ENCODE measurements at regions not wholly inside any gene's neighbourhood (a gene's known extent, or its start where the extent isn't known, plus 50 kb on each side); places are given as distances from the start of the nearest gene placed in this dataset.

DNA sequence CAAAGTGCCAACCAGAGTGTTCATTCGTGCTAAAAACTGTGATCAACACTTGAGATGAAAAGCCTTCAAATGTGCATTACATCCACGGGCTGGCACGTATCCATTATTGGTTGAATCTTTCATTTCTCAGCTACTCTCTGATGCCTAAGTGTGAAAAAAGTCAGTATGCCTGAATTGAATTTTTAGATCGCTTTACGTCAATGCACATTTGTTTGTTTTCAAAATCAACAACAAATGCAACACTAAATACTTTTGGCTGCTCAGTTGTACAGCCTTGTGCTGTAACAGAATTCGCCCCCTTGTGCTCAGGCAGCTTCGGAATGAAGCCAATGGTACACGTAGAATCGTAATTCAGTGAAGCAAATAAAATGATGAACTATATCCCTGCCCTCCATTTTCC lies 446.5 kb upstream of the NRP1 start:
- DNase-seq: no peak
- H3K36me3 ChIP-seq: no peaks in the 10 kb centered on the region
- WGBS, 2 donors: 91 to 92% methylated on average over 9 of the region's 9 CpGs
- no peak overlapping the region for H3K4me3 ChIP-seq
- H3K27me3 ChIP-seq: no peaks in the 10 kb centered on the region
- peaks cover 0 to 13% (median 0%) of the 10 kb centered on the region in 11 donors for H3K9me3 ChIP-seq
- no peak overlapping the region for H3K27ac ChIP-seq
- intact Hi-C loops (cut with DNase I): no loop called here
- peaks cover 0 to 4% (median 0%) of the 10 kb centered on the region in 9 donors for H3K4me1 ChIP-seq
- TF ChIP-seq CTCF (IDR thresholded peaks at IDR 0.05): no peak
- ATAC-seq: no peak

GRCh38 chr10:33777223-33777622 lies 442.8 kb upstream of the NRP1 start:
- Histone ChIP-seq H3K4me1 (peaks cover 0 to 17% (median 14%) of the 10 kb centered on the region in 9 donors), H3K9me3 (no peaks in the 10 kb centered on the region), H3K4me3 (no peak overlapping the region), H3K36me3 (no peaks in the 10 kb centered on the region), H3K27ac (no peak overlapping the region), H3K27me3 (no peaks in the 10 kb centered on the region)
- DNase-seq (no peak), ATAC-seq (no peak)
- 95 to 97% methylated on average over 10 of the region's 10 CpGs for WGBS, 2 donors
- no peak for TF ChIP-seq CTCF (IDR thresholded peaks at IDR 0.05)
- intact Hi-C loops (cut with DNase I): loop anchor here in 1 of 10 donors (10.0 kb wide), 1 partner anchor 102 kb away; no protein-coding TSS in a partner anchor

DNA sequence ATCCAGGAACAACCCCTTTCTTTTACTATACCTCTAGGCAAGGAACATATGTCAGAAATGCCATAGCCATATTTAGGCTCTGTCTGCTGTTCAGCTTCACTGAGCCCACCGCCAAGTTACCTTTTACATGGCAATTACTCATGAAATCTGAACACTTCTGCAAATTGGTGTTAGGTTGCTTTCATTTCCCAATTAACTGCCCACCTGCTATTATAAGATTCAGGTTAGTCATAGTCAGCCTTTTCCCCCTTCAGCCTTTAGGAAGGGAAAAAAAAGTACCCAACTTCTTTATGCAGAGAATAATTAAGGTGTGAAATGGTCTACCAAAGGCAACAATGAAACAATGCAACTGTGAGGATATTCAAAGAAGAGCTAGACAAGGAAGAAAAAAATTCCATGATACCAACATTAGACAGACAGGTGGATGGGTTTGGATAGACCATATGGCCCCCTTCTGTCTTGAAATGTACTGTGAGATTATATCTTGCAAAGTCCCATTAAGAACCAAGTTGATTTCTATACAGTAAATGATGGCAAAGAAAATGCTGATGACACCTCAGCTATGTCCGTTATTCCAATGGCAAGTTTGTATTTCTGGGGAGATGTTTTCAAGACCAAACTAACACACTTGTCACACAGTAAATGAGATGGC lies 442.1 kb upstream of the NRP1 start:
- Histone ChIP-seq H3K4me1 (peaks cover 0 to 21% (median 14%) of the 10 kb centered on the region in 9 donors), H3K9me3 (no peaks in the 10 kb centered on the region), H3K4me3 (no peak overlapping the region), H3K27ac (no peak overlapping the region), H3K27me3 (no peaks in the 10 kb centered on the region), H3K36me3 (no peaks in the 10 kb centered on the region)
- 96 to 99% methylated on average over 2 of the region's 2 CpGs for WGBS, 2 donors
- intact Hi-C loops (cut with DNase I): loop anchor here in 1 of 10 donors (10.0 kb wide), 1 partner anchor 102 kb away; no protein-coding TSS in a partner anchor
- no peak for DNase-seq
- ATAC-seq: no peak
- TF ChIP-seq CTCF (IDR thresholded peaks at IDR 0.05): no peak

- Histone ChIP-seq H3K4me1 (peaks cover 0 to 22% (median 14%) of the 10 kb centered on the region in 9 donors), H3K36me3 (no peaks in the 10 kb centered on the region), H3K9me3 (no peaks in the 10 kb centered on the region), H3K27me3 (no peaks in the 10 kb centered on the region), H3K4me3 (no peak overlapping the region), H3K27ac (no peak overlapping the region)
- 92 to 93% methylated on average over 4 of the region's 4 CpGs for WGBS, 2 donors
- intact Hi-C loops (cut with DNase I): loop anchor here in 2 of 10 donors (5.0 to 10.0 kb wide), 2 partner anchors 98 to 100 kb away; no protein-coding TSS in a partner anchor
- no peak for TF ChIP-seq CTCF (IDR thresholded peaks at IDR 0.05)
- no peak for DNase-seq
- ATAC-seq: no peak
Measured at GRCh38 chr10:33774857-33775256, 440.4 kb upstream of the NRP1 start.
